ENCODE measurements at regions not wholly inside any gene's neighbourhood (a gene's known extent, or its start where the extent isn't known, plus 50 kb on each side); places are given as distances from the start of the nearest gene placed in this dataset.

- TF ChIP-seq CTCF (IDR thresholded peaks at IDR 0.05) = no peak
- TF ChIP-seq POLR2A (IDR thresholded peaks at IDR 0.05) = no peak
Observed at GRCh38 chr15:93980261-93980911, 251.0 kb upstream of the MCTP2 start.
